Heart left ventricle (tissue), 16 donors: ENCODE measurements at regions not wholly inside any gene's neighbourhood (a gene's known extent, or its start where the extent isn't known, plus 50 kb on each side); places are given as distances from the start of the nearest gene placed in this dataset.

Experiments
- ATAC-seq, 4 donors: fragments of 200-7000 bp; cut with Tn5 transposase; one replicate each; pipeline ENCODE4 v1.9.1; 2020 to 2022; ENCODE audit warnings: moderate library complexity in 4 of 4, mild to moderate bottlenecking in 3 of 4, moderate number of reproducible peaks in 1 of 4
- DNase-seq, 5 donors: peaks; one replicate each; pipeline ENCODE4 v3.0.0-alpha.2; 2020
- H3K27ac ChIP-seq, 12 donors: fragments of 200-600 bp; sonication (generic) in 4 of 12; one replicate each; pipeline versions ENCODE4 v1.5.0 to v1.8.0; 2016 to 2022; ENCODE audit warnings: mild to moderate bottlenecking in 2 of 12
- H3K27me3 ChIP-seq, 9 donors: fragments of 200-600 bp; sonication (generic) in 2 of 9; one replicate each; pipeline versions ENCODE4 v1.5.1 to v1.8.0; 2016 to 2022; ENCODE audit warnings: mild to moderate bottlenecking in 3 of 9
- H3K36me3 ChIP-seq, 9 donors: fragments of 200-600 bp; sonication (generic) in 2 of 9; one replicate each; pipeline versions ENCODE4 v1.5.0 to v1.8.0; 2018 to 2022; ENCODE audit warnings: mild to moderate bottlenecking in 2 of 9
- H3K4me1 ChIP-seq, 12 donors: fragments of 200-600 bp; sonication (generic) in 4 of 12; one replicate each; pipeline versions ENCODE4 v1.5.0 to v1.8.0; 2016 to 2022; ENCODE audit warnings: mild to moderate bottlenecking in 3 of 12
- H3K4me3 ChIP-seq, 12 donors: fragments of 200-600 bp; sonication (generic) in 4 of 12; one replicate each; pipeline versions ENCODE4 v1.5.0 to v1.8.0; 2017 to 2022; ENCODE audit warnings: mild to moderate bottlenecking in 9 of 12, moderate library complexity in 4 of 12
- H3K9me3 ChIP-seq, 12 donors: fragments of 200-600 bp; sonication (generic) in 4 of 12; one replicate each; pipeline versions ENCODE4 v1.5.0 to v1.8.0; 2016 to 2022; ENCODE audit warnings: mild to moderate bottlenecking in 1 of 12
- POLR2A ChIP-seq, 2 donors: fragments of 450-650 bp; IDR thresholded peaks; one replicate each; pipeline ENCODE4 v1.6.1; 2017; ENCODE audit warnings: antibody characterized with exemption in 2 of 2, mild to moderate bottlenecking in 2 of 2, moderate library complexity in 2 of 2
- WGBS, 4 donors: extraction: QIAGEN DNeasy Blood & Tissue Kit in 2 of 4; methylation state at CpG; one replicate each; pipeline versions ENCODE4 v1.1.5 to v1.1.7; 2013 to 2018; 5-methylcytosine and 5-hydroxymethylcytosine counted together
- intact Hi-C, 10 donors: fragments of 100-400 bp; cut with DNase I; formaldehyde crosslinking; loops; one replicate each; pipeline versions ENCODE4 v1.11.1 to v1.14.2; 2022
- TF ChIP-seq, protein P1 (sequence below), 12 donors: fragments of 200-600 bp; sonication (generic) in 4 of 12; IDR thresholded peaks; one replicate each; pipeline versions ENCODE4 v1.5.0 to v1.8.0; 2018 to 2022; ENCODE audit warnings: antibody characterized with exemption in 12 of 12, mild to moderate bottlenecking in 5 of 12
- donor health status: ischemic (EF 13 %, LVEDD 7.1; RV severe dilation, severe dysfunction).
- donor health status: healthy with polysubstance abuse.
- donor health status: DM: no; HTN: yes; CAD: no.
- donor health status: DM: no; HTN: no; CAD: no.
- donor health status: ischemic (EF 25% LVEDD 6.9; RV normal size, moderate dysfunction).
- donor health status: ischemic (EF 25% LVEDD 5.7; RV mildly dilated, moderate dysfunction).
- donor health status: healthy.
- donor health status: DM: yes; HTN: yes; CAD: no.
- donor health status: ischemic (EF 35%, LVEDD 5.7; RV mildly dilated, moderate dysfunction).
- donor health status: nonischemic (EF 11% LVEDD 7.7; RV severe dilation, severe dysfunction).
- donor health status: DM: yes; HTN: yes; CAD: no.
- donor health status: PGD.
- donor health status: ischemic (EF 29% LVEDD 5.4; RV normal size, mild dysfunction).
- donor health status: nonischemic (EF 23%, LVEDD 6.1; RV moderate dilation, normal function).

DNA sequence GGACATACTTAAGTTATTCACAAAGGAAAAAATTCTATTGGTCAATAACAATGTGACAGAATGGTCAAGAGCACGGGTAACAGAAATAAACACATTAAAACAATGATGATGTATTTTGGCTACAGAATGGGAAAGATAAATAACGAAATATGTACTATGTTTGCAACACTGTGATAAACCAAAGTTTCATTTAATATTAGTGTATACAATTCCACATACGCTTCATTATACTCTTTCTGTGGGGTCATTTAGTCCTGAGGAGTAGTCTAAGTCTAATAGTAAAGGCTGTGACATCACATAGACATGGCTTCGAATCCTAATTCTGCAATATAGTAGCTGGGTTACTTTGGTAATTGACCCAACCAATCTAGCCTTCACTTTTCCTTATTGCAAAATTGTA, 408.3 kb downstream of the MCTP2 start:
- Histone ChIP-seq H3K36me3 (no peaks in the 10 kb centered on the region), H3K27me3 (no peaks in the 10 kb centered on the region), H3K4me3 (no peak overlapping the region), H3K4me1 (no peaks in the 10 kb centered on the region), H3K9me3 (no peaks in the 10 kb centered on the region), H3K27ac (no peak overlapping the region)
- 89 to 92% (median 92%) methylated on average over 4 of the region's 4 CpGs for WGBS, 4 donors
- DNase-seq (no peak), ATAC-seq (no peak)
- no peak for TF ChIP-seq POLR2A (IDR thresholded peaks at IDR 0.05)
- TF ChIP-seq, protein P1, sequence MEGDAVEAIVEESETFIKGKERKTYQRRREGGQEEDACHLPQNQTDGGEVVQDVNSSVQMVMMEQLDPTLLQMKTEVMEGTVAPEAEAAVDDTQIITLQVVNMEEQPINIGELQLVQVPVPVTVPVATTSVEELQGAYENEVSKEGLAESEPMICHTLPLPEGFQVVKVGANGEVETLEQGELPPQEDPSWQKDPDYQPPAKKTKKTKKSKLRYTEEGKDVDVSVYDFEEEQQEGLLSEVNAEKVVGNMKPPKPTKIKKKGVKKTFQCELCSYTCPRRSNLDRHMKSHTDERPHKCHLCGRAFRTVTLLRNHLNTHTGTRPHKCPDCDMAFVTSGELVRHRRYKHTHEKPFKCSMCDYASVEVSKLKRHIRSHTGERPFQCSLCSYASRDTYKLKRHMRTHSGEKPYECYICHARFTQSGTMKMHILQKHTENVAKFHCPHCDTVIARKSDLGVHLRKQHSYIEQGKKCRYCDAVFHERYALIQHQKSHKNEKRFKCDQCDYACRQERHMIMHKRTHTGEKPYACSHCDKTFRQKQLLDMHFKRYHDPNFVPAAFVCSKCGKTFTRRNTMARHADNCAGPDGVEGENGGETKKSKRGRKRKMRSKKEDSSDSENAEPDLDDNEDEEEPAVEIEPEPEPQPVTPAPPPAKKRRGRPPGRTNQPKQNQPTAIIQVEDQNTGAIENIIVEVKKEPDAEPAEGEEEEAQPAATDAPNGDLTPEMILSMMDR (IDR thresholded peaks at IDR 0.05), result no peak
- intact Hi-C loops, result no loop called here

DNA sequence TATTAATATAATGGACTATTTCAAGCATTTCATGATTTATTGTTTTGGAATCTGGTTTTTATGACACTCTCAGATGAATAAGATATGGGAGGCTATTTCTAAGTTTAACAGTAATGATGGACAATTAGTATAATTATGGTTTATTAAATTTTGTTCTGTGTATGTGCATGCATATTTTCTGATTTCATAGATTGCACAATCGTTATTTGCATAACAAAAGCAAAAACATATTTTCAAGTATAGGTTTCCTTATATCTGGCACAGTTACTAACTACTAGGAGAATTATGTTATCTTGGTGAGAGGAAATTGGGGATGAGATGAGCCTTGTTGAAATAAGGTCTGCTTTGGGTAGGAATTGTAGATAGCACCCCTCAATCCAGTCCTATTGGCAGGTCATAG, 413.1 kb downstream of the MCTP2 start:
- Histone ChIP-seq H3K36me3 (no peaks in the 10 kb centered on the region), H3K4me1 (no peaks in the 10 kb centered on the region), H3K4me3 (no peak overlapping the region), H3K9me3 (no peaks in the 10 kb centered on the region), H3K27me3 (no peaks in the 10 kb centered on the region), H3K27ac (no peak overlapping the region)
- DNase-seq (no peak), ATAC-seq (no peak)
- intact Hi-C loops, result no loop called here
- TF ChIP-seq POLR2A (IDR thresholded peaks at IDR 0.05), result no peak
- TF ChIP-seq, protein P1 (IDR thresholded peaks at IDR 0.05), result no peak
- WGBS, 4 donors, result 70 to 81% (median 73%) methylated on average over 1 of the region's 1 CpG

DNA sequence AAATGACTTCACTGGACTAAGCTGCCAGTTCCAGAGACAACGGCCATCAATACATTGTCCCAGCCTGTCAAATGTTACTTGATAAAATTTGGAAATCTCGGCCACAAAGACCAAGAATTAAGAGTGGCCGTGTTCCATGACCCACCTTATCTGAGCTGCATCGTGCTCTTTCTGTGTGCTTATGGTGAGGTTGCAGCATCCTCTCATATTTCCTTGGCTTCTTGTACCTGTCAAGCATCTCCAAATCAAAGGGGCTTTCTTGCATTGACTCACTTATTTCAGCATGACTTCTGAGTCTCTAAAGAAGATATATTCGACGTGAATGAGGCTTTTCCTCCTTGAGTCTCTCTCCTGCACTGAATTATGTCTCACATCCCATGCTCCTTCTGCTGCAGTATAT, 421.7 kb downstream of the MCTP2 start:
- no peak for ATAC-seq
- H3K36me3 ChIP-seq, result no peaks in the 10 kb centered on the region
- intact Hi-C loops, result loop anchor here in 1 of 10 donors (10.0 kb wide), 1 partner anchor 78 kb away; no protein-coding TSS in a partner anchor

DNA sequence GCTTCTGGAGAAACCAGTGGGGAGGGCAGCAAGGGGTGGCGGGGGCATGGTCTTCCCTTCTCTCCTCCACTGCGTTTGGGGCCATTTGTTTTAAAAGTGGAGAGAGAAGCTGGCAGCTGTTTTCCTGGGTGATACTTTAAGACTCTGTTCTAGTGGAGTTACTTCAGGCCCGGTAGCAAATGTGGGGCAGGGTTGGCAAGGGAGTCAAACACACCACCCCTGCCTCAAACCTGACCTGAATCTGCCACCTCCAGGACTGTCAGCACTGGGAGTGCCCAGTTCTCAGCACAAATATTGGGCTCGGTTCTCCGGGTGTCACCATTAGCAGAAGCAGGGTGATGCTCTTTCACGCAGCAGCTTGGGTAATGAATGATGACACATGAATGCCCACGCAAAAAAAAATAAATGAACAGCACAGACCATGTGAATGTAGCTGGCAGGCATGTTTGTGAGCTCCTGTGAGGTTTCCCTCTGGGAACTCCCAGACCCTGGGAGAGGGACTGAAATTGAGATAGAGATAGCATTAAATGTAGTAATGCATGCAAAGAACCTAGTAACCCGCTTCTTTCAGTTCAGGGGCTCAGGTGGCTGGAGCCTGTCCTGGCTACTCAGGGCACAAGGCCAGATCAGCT, 424.0 kb downstream of the MCTP2 start:
- H3K4me1 ChIP-seq, result no peaks in the 10 kb centered on the region
- H3K4me3 ChIP-seq, result no peak overlapping the region
- TF ChIP-seq, protein P1 (IDR thresholded peaks at IDR 0.05), result no peak
- TF ChIP-seq POLR2A (IDR thresholded peaks at IDR 0.05), result no peak
- H3K9me3 ChIP-seq, result no peaks in the 10 kb centered on the region
- H3K36me3 ChIP-seq, result no peaks in the 10 kb centered on the region
- WGBS, 4 donors, result 91 to 97% (median 95%) methylated on average over 7 to 8 of the region's 8 CpGs
- no peak overlapping the region for H3K27ac ChIP-seq
- H3K27me3 ChIP-seq, result peaks cover 0 to 8% (median 0%) of the 10 kb centered on the region in 9 donors
- intact Hi-C loops, result loop anchor here in 1 of 10 donors (10.0 kb wide), 1 partner anchor 81 kb away; no protein-coding TSS in a partner anchor
- DNase-seq, result no peak
- ATAC-seq, result no peak

More for the DNA sequence above, 421.7 kb downstream of the MCTP2 start:
- no peak for TF ChIP-seq POLR2A (IDR thresholded peaks at IDR 0.05)
- TF ChIP-seq, protein P1 (IDR thresholded peaks at IDR 0.05), result no peak
- WGBS, 4 donors, result 85 to 90% (median 86%) methylated on average over 6 of the region's 6 CpGs
- DNase-seq, result no peak
- H3K4me1 ChIP-seq, result no peaks in the 10 kb centered on the region
- H3K27me3 ChIP-seq, result peaks cover 0 to 8% (median 0%) of the 10 kb centered on the region in 9 donors
- H3K4me3 ChIP-seq, result no peak overlapping the region
- no peaks in the 10 kb centered on the region for H3K9me3 ChIP-seq
- no peak overlapping the region for H3K27ac ChIP-seq
